HG03558 (cell line): ENCODE measurements at regions not wholly inside any gene's neighbourhood (a gene's known extent, or its start where the extent isn't known, plus 50 kb on each side); places are given as distances from the start of the nearest gene placed in this dataset.
"Not testable (repeated sequence)": the region's sequence is repeated elsewhere in the genome, so short reads cannot be mapped to it uniquely, and the experiment has no call there.

ENCODE experiments used
- ATAC-seq: cut with Tn5 transposase; IDR thresholded peaks from one replicate; pipeline ENCODE4 v1.9.1; 2021; ENCODE audit warnings: moderate number of reproducible peaks; ENCODE audit not compliant: unreplicated experiment; ENCODE audit errors: extremely low read depth

- no peak for ATAC-seq
These were observed 509.9 kb downstream of the GRXCR1 start for GRCh38 chr4:43402393-43402792.

- ATAC-seq, result no peak
These were observed 518.1 kb downstream of the GRXCR1 start for GRCh38 chr4:43410636-43411035.

GRCh38 chr4:43411226-43411625, 518.7 kb downstream of the GRXCR1 start:
- ATAC-seq, result no peak

GRCh38 chr4:43423276-43423675, 530.8 kb downstream of the GRXCR1 start:
- ATAC-seq, result no peak

DNA sequence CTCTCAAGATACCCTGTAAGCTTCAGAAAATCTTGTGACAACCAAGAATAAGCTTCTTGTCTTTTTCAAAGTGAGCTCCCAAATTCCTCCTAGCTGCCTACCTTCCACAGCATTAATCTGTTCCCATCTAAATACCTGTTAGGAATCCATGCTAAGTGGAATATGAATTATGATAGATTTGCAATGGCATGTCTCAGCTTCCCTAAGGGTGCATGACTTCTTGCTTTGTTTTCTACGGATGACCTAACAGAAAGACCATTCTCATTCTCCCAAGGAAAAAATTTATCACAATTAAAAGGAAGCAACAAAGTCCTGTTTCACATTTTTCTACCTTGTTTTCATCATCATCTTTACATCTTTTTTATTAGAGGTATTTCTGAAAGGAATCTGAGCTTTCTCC, 532.7 kb downstream of the GRXCR1 start:
- no peak for ATAC-seq

DNA sequence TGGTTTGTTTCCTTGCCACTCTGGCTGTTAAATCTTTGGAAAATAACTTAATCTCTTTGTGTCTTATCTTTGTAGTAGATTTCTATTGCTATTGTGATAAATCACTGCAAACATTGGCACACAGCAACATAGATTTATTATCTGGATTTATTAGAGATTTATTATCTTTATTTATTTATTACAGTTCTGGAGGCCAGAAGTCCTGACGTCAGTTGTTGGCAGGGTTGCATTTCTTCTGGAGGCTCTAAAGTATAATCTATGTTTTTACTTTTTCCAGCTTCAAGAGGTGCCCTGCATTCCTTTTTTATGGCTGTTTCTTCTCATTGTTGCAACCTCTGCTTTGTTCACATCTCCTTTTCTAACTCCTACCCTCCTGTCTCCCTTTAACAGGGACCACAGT, 542.8 kb downstream of the GRXCR1 start:
- no peak for ATAC-seq

GRCh38 chr4:43452948-43453347, 560.4 kb downstream of the GRXCR1 start:
- ATAC-seq, result no peak

DNA sequence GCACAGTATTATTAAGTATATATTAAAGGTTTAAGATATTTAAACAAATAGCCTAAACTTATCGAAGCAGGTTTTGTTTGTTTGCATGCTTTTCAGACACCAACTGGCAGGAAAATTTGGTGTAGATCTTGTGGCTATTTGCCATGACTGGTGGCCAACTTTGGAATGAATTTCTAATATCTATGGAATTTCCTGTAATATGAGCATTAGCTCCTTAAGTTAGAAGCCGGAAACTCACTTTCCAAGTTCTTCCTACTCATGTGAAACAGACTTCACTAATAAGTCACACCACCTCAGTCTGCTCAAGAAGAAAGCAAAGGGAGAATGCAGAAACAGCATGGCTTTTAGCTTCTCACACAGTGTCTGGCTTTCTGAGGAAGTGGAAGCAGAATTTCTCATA, 563.9 kb downstream of the GRXCR1 start:
- no peak for ATAC-seq

- ATAC-seq, result no peak
These were observed 565.4 kb downstream of the GRXCR1 start for GRCh38 chr4:43457866-43458265.

GRCh38 chr4:43458293-43458692, 565.8 kb downstream of the GRXCR1 start:
- no peak for ATAC-seq

GRCh38 chr4:43471950-43472349, 579.4 kb downstream of the GRXCR1 start:
- ATAC-seq, result no peak

DNA sequence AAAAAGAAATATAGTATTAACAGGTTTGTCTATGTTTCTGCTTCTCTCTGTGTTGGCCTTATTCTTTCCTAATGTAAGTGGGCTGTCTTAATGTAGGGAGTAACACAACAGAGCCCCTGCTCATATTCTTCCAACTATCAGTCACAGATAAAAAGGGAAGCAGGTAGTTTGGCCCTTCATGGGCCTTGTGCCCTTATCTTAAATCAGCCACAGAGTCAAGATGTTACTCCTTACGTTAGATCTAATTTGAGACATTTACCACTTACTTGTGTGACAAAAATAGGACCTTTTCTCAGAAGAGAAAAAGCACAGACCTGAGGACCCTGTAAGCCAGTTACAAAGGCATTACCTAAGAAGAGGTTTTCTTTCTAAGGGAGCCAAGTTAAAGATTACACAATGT, 589.0 kb downstream of the GRXCR1 start:
- no peak for ATAC-seq

GRCh38 chr4:43485196-43485595, 592.7 kb downstream of the GRXCR1 start:
- no peak for ATAC-seq

GRCh38 chr4:43496188-43496587, 603.7 kb downstream of the GRXCR1 start:
- ATAC-seq, result no peak

GRCh38 chr4:43496602-43497001, 604.1 kb downstream of the GRXCR1 start:
- no peak for ATAC-seq

GRCh38 chr4:43505823-43506222, 613.3 kb downstream of the GRXCR1 start:
- not testable (repeated sequence) for ATAC-seq

- ATAC-seq, result no peak
These were observed 619.7 kb downstream of the GRXCR1 start for GRCh38 chr4:43512253-43512652.

- ATAC-seq, result no peak
These were observed 633.1 kb downstream of the GRXCR1 start for GRCh38 chr4:43525646-43526045.

DNA sequence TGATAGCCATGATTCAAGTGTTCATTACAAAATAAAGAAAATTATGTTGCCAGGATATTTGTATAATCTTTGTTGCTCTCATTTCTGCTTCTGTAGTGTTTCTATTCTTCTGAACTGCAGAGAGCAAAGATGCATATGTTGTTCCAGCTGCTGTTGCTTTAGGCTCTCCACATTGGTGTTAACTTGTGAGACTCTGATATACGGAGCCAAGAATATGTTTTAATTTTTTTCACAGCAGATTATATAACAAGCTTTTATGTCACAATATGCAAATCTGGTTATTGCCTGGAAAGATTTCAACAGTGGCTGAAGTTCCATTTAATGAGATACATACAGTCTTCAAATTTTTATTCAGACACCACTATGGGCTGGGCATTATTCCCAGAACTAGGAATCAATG, 655.0 kb downstream of the GRXCR1 start:
- no peak for ATAC-seq

GRCh38 chr4:43550981-43551627, 658.6 kb downstream of the GRXCR1 start:
- no peak for ATAC-seq

GRCh38 chr4:43556262-43556661, 663.7 kb downstream of the GRXCR1 start:
- ATAC-seq, result no peak

DNA sequence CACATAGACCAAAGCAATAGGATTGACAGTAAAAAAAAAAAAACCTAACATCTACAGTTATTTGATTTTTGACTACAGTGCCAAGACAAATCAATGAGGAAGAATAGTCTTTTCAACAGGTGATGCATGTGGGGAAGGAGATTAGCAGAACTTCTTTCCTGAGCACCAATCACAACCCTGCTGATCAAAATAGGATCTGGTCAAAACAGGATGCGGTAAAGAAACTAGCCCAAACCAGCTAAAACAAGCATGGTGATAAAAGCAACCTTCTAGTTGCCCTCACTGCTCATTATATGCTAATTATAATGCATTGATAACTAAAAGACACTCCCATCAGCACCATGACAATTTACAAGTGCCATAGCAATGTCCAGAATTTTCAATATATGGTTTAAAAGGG, 667.5 kb downstream of the GRXCR1 start:
- no peak for ATAC-seq

DNA sequence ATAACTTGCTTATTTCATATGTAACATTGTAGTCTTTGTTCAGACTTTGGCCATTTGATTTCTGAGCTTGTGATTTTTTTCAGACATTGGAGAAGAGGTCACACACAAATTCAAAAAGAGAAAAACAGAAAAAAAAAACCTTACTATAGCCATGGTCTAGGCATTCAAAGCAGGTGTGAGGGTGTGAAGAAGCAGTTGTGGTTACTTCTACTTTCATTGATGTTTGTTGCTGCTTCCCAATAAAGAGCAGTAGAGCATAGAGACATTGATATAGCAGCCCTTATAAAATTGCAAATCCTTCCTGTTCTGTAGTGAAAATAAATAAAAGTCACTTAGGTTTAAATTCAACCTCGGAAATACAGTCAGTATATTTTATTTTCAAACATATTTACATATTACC, 671.6 kb downstream of the GRXCR1 start:
- ATAC-seq, result no peak
